Skeletal muscle cell (primary cell): ENCODE measurements at regions not wholly inside any gene's neighbourhood (a gene's known extent, or its start where the extent isn't known, plus 50 kb on each side); places are given as distances from the start of the nearest gene placed in this dataset.

Source experiments
- DNase-seq: peaks from one replicate; pipeline ENCODE4 v3.0.0-alpha.2; 2010; ENCODE audit warnings: low read depth
- H3K4me3 ChIP-seq: 2 replicates; pipeline ENCODE4 v1.5.1; 2011; ENCODE audit warnings: low read depth, mild to moderate bottlenecking, control low read depth, low read length, moderate library complexity

- no peak for DNase-seq
- no peak overlapping the region for H3K4me3 ChIP-seq
Observed at GRCh38 chr20:22447447-22447778, 137.0 kb downstream of the FOXA2 start.

DNA sequence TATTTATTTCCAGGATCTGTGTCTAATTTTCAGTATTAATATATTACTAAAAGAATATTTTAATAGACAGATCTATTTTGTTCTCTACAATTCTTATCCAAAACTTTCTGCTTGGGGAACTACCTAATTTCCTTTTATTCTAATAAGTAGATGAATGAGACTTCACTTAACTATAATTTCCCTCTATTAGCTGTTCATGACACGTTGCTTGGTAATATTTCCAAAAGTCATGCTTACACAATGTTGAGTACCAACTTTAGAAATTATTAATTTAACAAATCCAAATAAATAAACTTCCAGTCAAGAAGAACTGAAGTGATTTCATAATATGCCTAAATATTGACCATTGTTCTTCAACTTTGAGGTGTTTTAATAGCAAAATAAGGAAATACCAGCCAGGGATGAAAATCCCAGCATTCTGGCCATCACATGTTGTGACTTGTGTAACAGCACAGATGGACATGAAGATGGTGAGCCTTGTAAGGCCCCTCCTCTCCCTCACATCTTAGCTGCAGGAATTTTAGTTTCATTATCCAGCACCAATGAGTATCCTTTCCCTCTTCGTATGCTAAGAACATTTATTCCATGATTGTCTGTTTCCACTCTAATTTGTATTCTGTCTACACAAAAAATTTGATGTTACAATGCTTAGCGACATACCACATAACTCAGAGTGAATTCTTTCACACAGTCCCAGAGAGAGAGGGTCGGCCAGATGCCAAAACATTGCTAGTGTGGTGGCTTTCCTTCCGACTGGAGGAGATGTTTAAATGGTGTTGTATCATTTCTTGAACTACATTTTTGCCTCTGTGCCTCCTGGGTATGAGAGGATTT, 137.5 kb downstream of the FOXA2 start:
- no peak overlapping the region for H3K4me3 ChIP-seq
- no peak for DNase-seq

- H3K4me3 ChIP-seq, result no peak overlapping the region
- DNase-seq, result no peak
Observed at GRCh38 chr20:22442318-22442717, 142.1 kb downstream of the FOXA2 start.

DNA sequence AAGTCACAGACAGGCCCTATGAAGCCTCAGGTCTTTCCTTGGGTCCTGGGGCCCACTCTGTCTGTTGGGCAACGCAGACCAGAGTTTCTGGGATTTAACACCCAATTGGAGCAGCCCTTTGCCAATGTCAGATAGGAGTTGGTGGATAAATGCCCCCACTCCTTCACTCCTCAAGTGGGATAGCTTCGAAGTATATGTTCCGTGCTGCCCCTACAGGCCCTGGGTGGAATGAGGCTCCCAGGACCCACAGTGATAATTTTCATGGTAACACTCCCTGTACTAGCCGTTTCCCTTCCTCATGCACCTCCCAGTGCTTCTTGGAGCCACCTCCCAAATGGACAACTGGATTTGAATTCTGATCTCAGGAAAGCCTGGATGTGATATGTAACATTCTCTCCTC, 145.4 kb downstream of the FOXA2 start:
- H3K4me3 ChIP-seq, result no peak overlapping the region
- no peak for DNase-seq

DNA sequence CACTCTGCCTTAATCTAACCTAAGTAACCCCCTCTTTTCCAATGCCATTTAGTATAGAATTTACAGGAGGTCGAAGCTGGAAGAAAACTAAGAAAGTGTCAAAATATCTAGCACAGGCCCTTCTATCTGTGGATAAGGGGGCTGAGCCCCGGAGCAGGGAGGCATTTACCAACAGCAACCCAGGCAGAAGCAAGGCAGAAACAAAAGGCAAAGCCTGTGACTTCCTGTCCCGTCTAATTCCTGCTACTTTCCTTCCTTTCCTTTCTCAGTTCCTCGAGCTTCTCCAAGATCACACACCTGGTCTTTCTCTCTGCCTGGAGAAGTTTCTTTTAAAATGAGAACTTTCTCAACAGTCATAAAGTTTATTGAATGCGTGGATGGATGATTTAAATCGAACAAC, 146.0 kb downstream of the FOXA2 start:
- DNase-seq, result no peak
- no peak overlapping the region for H3K4me3 ChIP-seq

DNA sequence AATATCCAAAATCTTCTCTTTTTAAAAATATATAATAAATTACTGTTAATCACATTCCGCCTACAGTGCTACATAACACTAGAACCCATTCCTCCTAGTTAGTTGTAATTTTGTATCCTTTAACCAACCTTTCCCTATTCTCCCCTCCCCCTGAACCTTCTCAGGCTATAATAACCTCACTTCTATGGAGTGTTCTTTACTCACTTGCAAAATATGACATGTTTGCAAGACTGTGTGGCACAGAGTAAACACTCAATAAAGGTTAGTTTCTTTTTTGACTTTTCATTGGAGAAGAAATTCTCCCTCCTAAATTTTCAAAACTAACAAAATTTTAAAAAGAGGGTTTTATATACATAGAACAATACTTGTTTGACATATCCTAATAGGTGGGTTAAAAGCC, 147.0 kb downstream of the FOXA2 start:
- H3K4me3 ChIP-seq, result no peak overlapping the region
- no peak for DNase-seq

DNA sequence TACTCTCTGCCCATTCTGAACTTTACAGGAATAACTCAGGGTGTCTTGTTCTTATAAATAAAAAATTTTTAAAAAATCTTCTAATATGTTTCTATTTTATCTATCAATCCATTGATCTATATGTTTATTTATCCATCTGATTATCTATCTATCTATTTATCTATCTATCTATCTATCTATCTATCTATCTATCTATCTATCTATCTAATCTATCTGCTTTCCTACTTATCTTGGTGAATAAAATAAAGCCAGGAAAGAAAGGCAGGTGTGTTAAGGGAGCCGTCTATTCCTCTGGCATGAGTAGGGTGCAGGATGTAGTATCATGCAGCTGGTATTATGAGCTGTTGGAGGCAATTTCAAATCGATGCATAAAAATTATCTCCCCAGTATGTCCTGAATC, 153.0 kb downstream of the FOXA2 start:
- H3K4me3 ChIP-seq, result no peak overlapping the region
- no peak for DNase-seq

DNA sequence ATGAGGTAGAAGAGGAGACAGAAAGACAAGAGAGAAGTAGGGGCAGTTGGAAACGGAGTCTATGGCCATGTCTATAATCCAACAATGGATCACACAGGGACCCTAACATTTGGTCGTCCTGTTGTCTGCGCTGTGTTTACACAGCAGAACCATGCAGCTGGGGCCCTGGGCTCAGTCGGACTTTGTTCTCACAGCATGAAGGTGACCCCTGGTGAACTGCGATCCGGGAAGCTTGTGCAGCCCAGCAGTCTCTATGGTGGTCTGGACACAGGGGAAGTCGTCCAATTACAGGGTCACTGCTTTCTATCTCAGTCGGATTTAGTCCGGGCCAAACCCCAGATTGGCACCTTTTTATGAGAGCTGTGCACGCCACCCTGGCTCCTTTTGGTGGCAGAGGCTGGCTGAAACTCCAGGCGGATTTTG, 153.6 kb downstream of the FOXA2 start:
- no peak overlapping the region for H3K4me3 ChIP-seq
- DNase-seq, result no peak

- no peak overlapping the region for H3K4me3 ChIP-seq
Observed at GRCh38 chr20:22430154-22430745, 154.1 kb downstream of the FOXA2 start.

DNA sequence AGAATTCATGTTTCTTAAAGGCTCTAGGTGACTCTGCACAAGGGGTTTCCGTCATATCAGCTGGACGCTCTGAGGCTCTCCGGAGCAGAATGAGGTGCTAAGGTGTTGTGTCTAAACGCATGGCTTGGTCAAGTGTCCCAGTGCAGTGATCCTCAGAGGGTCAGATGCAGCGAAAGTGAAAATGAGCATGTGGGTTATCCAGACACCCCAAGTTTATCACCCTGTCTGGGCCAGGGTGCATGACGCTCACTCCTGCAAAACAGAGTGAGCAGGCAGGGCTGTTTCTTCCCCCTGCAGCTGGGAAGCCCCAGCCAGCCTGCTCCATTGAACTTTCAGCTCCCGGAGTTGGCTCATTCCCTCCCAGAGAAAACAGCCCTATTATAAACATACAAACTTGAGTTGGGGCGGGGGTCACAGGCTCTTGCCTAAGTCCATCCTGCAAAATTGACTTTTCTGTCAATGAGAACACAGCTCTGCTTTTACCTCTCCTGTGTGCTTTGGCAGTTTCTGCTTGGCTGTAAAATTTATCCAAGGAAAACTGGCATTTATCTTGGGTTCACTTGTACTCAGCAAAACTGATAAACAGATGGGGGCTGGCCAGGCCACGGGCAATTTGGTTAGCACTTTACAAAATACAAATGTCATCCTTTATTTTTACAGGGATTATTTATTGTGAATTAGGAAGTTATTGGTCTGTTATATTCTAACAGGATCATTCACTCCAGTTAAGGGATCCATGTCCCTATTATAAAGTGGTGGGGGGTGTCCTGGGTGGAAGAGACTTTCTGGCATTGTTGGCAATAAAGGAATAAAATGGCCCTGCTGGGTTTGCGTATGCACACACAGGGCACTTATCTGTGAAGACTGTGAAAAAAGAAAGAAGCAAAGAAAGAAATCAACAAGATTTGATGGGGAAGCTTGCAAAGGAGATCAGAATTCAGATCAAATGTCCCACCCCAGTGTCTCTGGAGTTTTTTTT, 154.9 kb downstream of the FOXA2 start:
- DNase-seq, result no peak
- no peak overlapping the region for H3K4me3 ChIP-seq

More at GRCh38 chr20:22430154-22430745, 154.1 kb downstream of the FOXA2 start:
- DNase-seq, result no peak

GRCh38 chr20:22428051-22428450, 156.3 kb downstream of the FOXA2 start:
- no peak overlapping the region for H3K4me3 ChIP-seq
- no peak for DNase-seq

GRCh38 chr20:22426772-22427171, 157.6 kb downstream of the FOXA2 start:
- no peak overlapping the region for H3K4me3 ChIP-seq
- no peak for DNase-seq

DNA sequence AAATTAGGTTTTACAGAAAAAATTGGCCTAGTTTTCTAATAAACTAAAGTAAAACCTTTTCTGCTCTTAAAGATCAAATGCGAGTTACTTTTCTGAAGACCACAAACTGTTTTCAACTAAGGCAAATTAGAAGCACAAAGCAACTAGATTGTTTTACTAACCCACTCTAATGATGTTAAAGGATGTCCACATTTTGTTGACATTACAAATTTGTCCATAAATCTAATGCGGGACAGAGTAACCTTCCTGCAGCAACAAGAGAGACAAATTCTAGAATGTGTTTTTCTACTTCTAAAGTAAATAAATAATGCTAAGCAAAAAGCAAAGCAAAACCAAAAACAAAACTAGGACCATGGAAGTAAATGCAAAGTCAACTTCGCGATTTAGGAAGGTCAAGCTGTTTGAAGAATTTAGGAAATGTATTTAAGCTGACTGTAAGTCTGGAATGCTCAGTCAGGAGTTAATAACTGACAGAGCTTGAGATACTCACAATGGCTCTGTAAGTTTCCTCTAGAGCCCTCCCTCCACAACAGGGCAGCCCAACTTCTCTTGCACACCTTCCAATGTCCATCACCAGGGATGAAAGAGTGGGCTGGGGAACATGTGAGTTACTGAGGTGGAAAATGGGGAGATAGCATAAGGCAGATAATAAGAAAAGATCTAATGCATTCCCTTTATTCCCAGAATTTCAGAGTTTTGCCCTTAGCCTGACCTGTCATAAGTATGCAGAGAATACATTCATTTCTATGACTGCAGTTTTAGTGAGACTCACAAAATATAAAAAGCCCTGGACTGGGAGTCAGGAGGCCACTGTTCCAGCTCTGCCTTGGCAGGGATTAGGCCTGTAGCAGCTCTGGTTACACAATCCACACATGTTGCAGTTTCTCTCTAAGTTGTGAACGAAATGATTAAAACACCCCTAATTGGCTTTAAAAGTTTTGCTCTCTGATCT, 158.8 kb downstream of the FOXA2 start:
- H3K4me3 ChIP-seq, result no peak overlapping the region
- no peak for DNase-seq

GRCh38 chr20:22423190-22423832, 161.1 kb downstream of the FOXA2 start:
- DNase-seq, result no peak
- H3K4me3 ChIP-seq, result no peak overlapping the region

DNA sequence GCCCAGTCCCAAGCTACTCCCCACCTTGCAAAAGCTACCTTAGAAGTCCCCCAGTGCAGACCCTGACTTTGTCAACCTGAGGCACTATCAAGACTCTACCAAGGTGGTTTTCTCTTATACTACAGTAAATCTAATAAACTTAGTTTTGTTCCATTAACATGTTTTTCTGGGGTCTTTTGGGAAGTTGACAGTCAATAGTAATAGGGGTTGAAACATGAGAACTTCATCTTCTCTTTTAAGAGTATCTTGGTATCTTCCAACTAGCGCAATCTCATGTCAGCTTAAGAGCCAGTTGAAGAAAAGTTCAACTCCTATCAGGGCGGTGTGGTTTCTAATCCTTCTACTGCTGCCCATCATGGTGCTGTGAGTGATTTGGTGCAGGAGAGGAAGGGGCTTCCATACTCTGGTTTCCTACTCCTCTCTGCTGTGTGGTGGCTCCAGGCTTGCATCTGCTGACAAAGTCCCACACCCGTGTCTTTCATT, 164.2 kb downstream of the FOXA2 start:
- DNase-seq, result no peak
- H3K4me3 ChIP-seq, result no peak overlapping the region

DNA sequence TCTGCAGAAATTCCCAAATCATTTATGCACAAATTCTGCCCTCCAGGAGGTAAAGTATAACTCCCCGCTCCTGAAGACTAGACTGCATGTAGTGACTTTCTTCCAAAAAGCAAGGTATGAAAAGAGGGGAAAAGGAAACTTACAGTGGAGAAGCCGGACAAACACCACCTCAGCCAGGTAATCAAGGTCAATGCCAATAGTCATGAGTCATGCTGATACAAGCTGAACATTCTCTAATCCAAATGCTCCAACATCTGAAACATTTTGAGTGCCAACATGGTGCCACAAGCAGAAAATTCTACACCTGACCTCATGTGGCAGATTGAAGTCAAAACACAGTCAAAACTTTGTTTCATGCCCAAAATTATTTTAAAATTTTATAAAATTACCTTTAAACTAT, 165.6 kb downstream of the FOXA2 start:
- no peak overlapping the region for H3K4me3 ChIP-seq
- DNase-seq, result no peak

DNA sequence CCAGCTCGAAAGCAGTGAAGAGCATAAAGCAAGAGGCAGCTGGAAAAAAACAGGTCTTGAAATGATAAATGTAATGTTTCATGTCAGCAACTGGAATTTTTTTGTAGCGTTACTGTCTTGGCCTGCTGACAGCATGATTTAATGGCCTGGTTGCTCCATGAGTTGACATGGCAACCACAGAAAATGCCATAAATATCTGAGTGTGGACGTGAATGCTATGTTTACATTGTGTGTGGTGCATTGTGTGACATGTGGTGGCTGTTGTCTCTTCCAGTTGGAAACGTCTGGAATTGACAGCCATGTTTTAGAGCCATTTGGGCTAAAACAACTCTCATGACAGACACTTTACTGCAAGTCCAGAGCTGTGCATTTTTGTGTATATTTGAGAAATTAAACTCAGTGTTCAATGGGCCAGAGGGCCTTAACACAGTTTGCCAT, 170.0 kb downstream of the FOXA2 start:
- no peak for DNase-seq
- no peak overlapping the region for H3K4me3 ChIP-seq
